Skeletal muscle tissue (tissue), 3 donors: ENCODE measurements at regions not wholly inside any gene's neighbourhood (a gene's known extent, or its start where the extent isn't known, plus 50 kb on each side); places are given as distances from the start of the nearest gene placed in this dataset.

ENCODE experiments used
- H3K27ac ChIP-seq: one replicate; pipeline ENCODE4 v1.7.0; 2013; ENCODE audit warnings: mild to moderate bottlenecking, low read depth, low read length, inconsistent platforms
- H3K27me3 ChIP-seq, 3 donors: one replicate each; pipeline ENCODE4 v1.7.0; 2013; ENCODE audit warnings: low read length in 3 of 3; ENCODE audit not compliant: control insufficient read depth in 3 of 3, insufficient read depth in 3 of 3
- H3K36me3 ChIP-seq, 3 donors: one replicate each; pipeline ENCODE4 v1.7.0; 2013; ENCODE audit warnings: low read length in 3 of 3; ENCODE audit not compliant: control insufficient read depth in 3 of 3, insufficient read depth in 3 of 3
- H3K4me1 ChIP-seq, 3 donors: one replicate each; pipeline ENCODE4 v1.7.0; 2013; ENCODE audit warnings: low read length in 3 of 3, mild to moderate bottlenecking in 3 of 3; ENCODE audit not compliant: control insufficient read depth in 3 of 3, insufficient read depth in 3 of 3
- H3K4me3 ChIP-seq, 3 donors: one replicate each; pipeline ENCODE4 v1.7.0; 2013; ENCODE audit warnings: low read length in 3 of 3
- H3K9ac ChIP-seq, 3 donors: one replicate each; pipeline ENCODE4 v1.7.0; 2013; ENCODE audit warnings: low read length in 3 of 3, mild to moderate bottlenecking in 3 of 3, moderate library complexity in 2 of 3, low read depth in 1 of 3
- H3K9me3 ChIP-seq, 3 donors: one replicate each; pipeline ENCODE4 v1.7.0; 2013; ENCODE audit warnings: low read length in 3 of 3; ENCODE audit not compliant: control insufficient read depth in 3 of 3
- donor health status: Osteomylitis.

DNA sequence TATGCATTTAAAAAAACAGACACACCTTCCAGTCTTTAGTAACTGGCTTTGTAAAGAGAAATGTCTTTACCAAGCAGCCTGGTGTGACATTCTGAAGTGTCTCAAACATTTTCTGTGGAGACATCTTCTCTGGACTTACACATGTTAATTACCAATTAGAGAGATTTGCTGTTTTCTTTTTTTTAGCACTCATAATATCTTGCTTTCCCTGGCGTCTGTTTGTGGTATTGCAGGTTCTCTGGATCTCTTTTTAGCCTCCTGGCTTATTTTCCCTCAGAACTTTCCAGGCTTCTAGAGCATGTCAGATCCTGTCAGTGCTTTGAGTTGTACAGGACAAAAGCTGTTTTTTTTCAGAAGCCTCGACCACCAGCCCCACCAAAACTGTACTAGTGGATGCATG, 92.5 kb downstream of the MSX2 start:
- H3K9me3 ChIP-seq: no peaks in the 10 kb centered on the region
- H3K36me3 ChIP-seq: no peaks in the 10 kb centered on the region
- no peaks in the 10 kb centered on the region for H3K4me1 ChIP-seq
- no peak overlapping the region for H3K4me3 ChIP-seq
- H3K27me3 ChIP-seq: no peaks in the 10 kb centered on the region
- no peak overlapping the region for H3K9ac ChIP-seq
- H3K27ac ChIP-seq: no peak overlapping the region

DNA sequence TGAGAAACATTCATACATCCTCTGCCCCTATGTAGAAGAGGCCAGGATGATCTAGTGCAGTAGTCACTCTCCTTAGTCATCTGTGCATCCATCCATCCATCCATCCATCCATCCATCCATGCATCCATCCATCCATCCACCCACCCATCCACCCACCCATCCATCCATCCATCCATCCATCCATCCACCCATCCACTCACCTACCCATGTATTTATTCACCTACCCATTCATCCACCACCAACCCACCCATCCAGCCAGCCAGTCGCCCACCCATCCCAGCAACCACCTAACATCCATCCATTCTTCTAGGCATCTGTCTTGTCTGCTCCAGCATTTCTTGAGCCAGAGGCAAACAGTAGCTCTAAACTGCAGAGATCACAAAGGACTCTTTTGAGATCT, 87.1 kb downstream of the MSX2 start:
- Histone ChIP-seq H3K27me3 (no peaks in the 10 kb centered on the region), H3K4me3 (no peak overlapping the region), H3K9me3 (no peaks in the 10 kb centered on the region), H3K4me1 (no peaks in the 10 kb centered on the region), H3K36me3 (no peaks in the 10 kb centered on the region), H3K27ac (no peak overlapping the region), H3K9ac (no peak overlapping the region)

GRCh38 chr5:174810796-174811195, 86.4 kb downstream of the MSX2 start:
- no peak overlapping the region for H3K4me3 ChIP-seq
- H3K27ac ChIP-seq: no peak overlapping the region
- H3K27me3 ChIP-seq: no peaks in the 10 kb centered on the region
- H3K4me1 ChIP-seq: no peaks in the 10 kb centered on the region
- no peaks in the 10 kb centered on the region for H3K36me3 ChIP-seq
- no peak overlapping the region for H3K9ac ChIP-seq
- no peaks in the 10 kb centered on the region for H3K9me3 ChIP-seq

DNA sequence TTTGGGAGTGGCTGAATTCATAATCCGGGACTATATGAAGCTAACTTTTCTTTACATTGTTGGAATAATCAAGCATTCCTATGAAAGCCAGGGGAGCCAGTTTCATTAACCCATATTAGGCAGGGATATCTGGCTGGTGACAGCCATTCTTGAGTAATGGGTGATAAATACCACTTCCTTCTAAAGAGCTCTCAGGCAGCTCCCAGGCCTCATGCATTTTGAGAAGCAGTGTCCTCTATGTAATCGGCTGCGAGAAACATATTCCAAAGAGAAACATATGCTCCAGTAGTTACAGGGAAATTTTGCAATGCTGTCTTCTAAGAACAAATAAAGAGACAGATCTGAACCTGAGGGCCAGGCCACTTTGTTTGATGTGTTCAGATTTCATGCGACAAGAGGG, 83.1 kb downstream of the MSX2 start:
- Histone ChIP-seq H3K4me3 (no peak overlapping the region), H3K9ac (no peak overlapping the region), H3K36me3 (no peaks in the 10 kb centered on the region), H3K27ac (no peak overlapping the region), H3K9me3 (peaks cover 0 to 4% (median 2%) of the 10 kb centered on the region in 3 donors), H3K4me1 (no peaks in the 10 kb centered on the region), H3K27me3 (no peaks in the 10 kb centered on the region)

DNA sequence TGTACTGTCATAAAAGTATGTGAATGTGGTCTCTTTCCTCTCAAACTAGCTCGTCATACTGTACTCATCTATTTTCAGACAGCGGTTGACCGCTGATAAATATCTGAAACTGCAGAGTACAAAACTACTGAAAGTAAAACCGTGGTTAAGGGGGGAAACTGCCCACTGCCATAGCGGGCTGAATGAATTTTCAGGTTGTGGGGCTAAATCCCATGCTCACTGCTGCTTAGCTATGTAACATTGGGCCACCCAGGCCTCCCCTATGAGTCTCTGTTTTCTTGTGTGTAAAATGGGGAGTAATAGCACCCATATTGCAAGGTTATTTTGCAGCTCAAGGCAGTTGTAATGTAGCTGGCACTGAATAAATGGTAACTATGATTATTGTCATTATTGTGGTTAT, 82.3 kb downstream of the MSX2 start:
- H3K9ac ChIP-seq: no peak overlapping the region
- H3K9me3 ChIP-seq: peaks cover 0 to 4% (median 2%) of the 10 kb centered on the region in 3 donors
- no peaks in the 10 kb centered on the region for H3K36me3 ChIP-seq
- no peak overlapping the region for H3K4me3 ChIP-seq
- no peaks in the 10 kb centered on the region for H3K4me1 ChIP-seq
- no peaks in the 10 kb centered on the region for H3K27me3 ChIP-seq
- no peak overlapping the region for H3K27ac ChIP-seq

DNA sequence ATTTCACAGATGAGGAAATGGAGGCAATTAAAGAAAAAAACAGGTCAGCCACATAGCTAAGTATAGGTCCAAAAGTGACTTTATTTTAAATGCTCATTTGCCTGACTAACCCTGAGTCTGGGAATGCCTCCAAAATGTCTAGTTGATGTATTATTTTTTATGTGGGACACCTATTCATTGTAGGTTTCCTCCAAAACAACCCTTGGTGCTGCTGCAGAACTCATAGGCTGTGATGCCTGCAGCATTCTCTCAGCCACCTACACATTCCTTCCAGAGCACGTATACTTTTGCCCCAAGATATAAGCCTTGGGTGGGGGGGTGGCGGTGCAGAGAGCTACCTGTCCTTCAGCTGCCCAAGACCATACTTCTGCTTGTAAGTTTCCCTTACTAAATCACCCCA, 77.4 kb downstream of the MSX2 start:
- H3K4me1 ChIP-seq: no peaks in the 10 kb centered on the region
- peaks cover 0 to 6% (median 2%) of the 10 kb centered on the region in 3 donors for H3K9me3 ChIP-seq
- H3K36me3 ChIP-seq: no peaks in the 10 kb centered on the region
- no peak overlapping the region for H3K4me3 ChIP-seq
- no peak overlapping the region for H3K9ac ChIP-seq
- no peak overlapping the region for H3K27ac ChIP-seq
- H3K27me3 ChIP-seq: peaks cover 7 to 11% (median 10%) of the 10 kb centered on the region in 3 donors

- H3K4me3 ChIP-seq: no peak overlapping the region
- H3K27ac ChIP-seq: no peak overlapping the region
- H3K36me3 ChIP-seq: no peaks in the 10 kb centered on the region
- H3K9ac ChIP-seq: no peak overlapping the region
- peaks cover 0 to 5% (median under 1%) of the 10 kb centered on the region in 3 donors for H3K9me3 ChIP-seq
- peaks cover 12 to 20% (median 15%) of the 10 kb centered on the region in 3 donors for H3K27me3 ChIP-seq
- H3K4me1 ChIP-seq: no peaks in the 10 kb centered on the region
Observed at GRCh38 chr5:174800435-174800834, 76.1 kb downstream of the MSX2 start.

DNA sequence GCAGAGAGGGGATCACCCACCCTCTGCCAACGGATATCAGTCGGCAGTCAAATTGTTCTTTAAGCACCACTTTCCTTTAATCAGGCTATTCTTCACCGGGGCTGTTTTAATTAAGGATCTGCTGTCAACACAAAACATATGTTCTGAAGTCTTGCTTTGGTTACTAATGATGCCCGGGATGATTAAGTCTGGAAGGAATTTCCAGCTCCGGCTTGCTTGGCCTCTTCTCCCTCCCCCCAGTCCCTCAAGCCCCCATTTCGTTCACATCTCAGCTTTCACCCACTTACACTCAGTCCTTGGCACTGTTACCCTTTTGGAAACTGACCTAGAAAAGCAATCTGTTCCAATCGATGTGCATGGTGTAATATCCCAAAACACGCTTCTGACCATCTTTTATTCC, 74.7 kb downstream of the MSX2 start:
- Histone ChIP-seq H3K4me3 (no peak overlapping the region), H3K36me3 (no peaks in the 10 kb centered on the region), H3K27ac (no peak overlapping the region), H3K9ac (no peak overlapping the region), H3K27me3 (peaks cover 12 to 27% (median 15%) of the 10 kb centered on the region in 3 donors), H3K4me1 (no peaks in the 10 kb centered on the region), H3K9me3 (peaks cover 0 to 2% (median 0%) of the 10 kb centered on the region in 3 donors)

GRCh38 chr5:174798551-174798951, 74.2 kb downstream of the MSX2 start:
- no peak overlapping the region for H3K27ac ChIP-seq
- no peak overlapping the region for H3K4me3 ChIP-seq
- peaks cover 0 to 2% (median 0%) of the 10 kb centered on the region in 3 donors for H3K9me3 ChIP-seq
- H3K9ac ChIP-seq: no peak overlapping the region
- H3K4me1 ChIP-seq: peaks cover 0 to under 1% (median under 1%) of the 10 kb centered on the region in 3 donors
- H3K27me3 ChIP-seq: peaks cover 12 to 27% (median 18%) of the 10 kb centered on the region in 3 donors
- no peaks in the 10 kb centered on the region for H3K36me3 ChIP-seq

DNA sequence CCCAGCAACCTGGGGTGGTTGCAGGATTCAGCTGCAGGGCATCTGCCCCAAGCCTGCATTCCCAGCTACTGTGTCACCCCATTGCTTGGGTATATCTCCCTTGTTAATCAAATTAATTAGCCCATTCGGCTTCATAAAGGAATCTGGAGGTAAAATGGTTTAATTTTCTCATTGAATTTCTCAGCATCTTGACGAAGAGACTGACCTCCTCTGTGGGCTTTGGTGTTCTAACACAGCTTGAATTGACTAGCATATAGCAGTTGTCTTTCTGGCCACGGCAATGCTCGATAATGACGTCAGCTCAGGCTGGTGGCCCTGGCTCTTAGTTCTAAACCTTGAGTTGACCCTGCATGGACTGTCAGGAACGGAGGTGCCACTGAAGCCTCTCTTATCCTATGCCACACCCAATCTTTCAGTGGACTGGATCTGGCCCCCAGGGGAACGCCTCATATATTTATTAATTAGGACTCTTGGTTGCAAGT, 72.4 kb downstream of the MSX2 start:
- no peaks in the 10 kb centered on the region for H3K36me3 ChIP-seq

More for the DNA sequence above, 72.4 kb downstream of the MSX2 start:
- no peak overlapping the region for H3K4me3 ChIP-seq
- no peak overlapping the region for H3K9ac ChIP-seq
- H3K27ac ChIP-seq: no peak overlapping the region
- H3K9me3 ChIP-seq: peaks cover 0 to 2% (median 0%) of the 10 kb centered on the region in 3 donors
- peaks cover 12 to 34% (median 25%) of the 10 kb centered on the region in 3 donors for H3K27me3 ChIP-seq
- H3K4me1 ChIP-seq: peaks cover 0 to 4% (median 3%) of the 10 kb centered on the region in 3 donors
